NCI-H2196 treated with DMSO at 0.1 percent for 48 hours (cell line): ENCODE measurements at regions not wholly inside any gene's neighbourhood (a gene's known extent, or its start where the extent isn't known, plus 50 kb on each side); places are given as distances from the start of the nearest gene placed in this dataset.
"Not testable (repeated sequence)": the region's sequence is repeated elsewhere in the genome, so short reads cannot be mapped to it uniquely, and the experiment has no call there.

Source experiments
- DNase-seq: peaks from one replicate; lab custom pipeline; 2025; ENCODE audit not compliant: unreplicated experiment; lab: John Stamatoyannopoulos, UW

- no peak for DNase-seq
Observed at GRCh38 chr13:82275644-82276043, 1606.6 kb downstream of the SLITRK1 start.

DNA sequence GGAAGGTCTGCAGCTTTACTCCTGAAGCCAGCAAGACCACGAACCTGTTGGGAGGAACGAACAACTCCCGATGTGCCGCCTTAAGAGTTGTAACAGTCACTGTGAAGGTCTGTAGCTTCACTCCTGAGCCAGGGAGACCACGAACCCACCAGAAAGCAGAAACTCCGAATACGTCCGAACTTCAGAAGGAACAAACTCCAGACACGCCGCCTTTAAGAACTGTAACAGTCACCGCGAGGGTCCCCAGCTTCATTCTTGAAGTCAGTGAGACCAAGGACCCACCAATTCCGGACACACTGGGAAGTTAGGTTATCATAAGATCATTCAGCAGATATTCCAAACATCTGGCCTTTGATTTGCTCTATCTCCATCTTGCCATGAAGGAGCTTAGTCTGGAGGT, 1623.0 kb downstream of the SLITRK1 start:
- DNase-seq: no peak

DNA sequence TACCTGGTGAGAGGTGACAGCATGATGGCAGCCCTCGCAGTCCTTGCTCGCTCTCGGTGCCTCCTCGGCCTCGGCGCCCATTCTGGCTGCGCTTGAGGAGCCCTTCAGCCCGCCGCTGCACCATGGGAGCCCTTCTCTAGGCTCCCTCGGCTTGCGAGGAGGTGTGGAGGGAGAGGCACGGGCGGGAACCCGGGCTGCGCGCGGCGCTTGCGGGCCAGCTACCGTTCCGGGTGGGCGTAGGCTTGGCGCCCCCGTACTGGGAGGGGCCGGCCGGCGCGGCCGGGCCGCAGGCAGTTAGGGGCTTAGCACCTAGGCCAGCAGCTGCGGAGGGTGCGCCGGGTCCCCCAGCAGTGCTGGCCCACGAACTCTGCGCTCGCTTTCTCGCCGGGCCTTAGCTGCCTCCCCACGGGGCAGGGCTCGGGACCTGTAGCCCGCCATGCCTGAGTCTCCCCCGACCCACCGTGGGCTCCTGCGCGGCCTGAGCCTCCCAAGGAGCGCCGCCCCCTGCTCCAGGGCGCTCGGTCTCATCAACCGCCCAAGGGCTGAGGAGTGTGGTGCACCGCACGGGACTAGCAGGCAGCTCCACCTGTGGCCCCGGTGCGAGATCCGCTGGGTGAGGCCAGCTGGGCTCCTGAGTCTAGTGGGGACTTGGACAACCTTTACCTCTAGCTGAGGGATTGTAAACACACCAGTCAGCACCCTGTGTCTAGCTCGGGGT, 1624.3 kb downstream of the SLITRK1 start:
- DNase-seq: no peak

DNA sequence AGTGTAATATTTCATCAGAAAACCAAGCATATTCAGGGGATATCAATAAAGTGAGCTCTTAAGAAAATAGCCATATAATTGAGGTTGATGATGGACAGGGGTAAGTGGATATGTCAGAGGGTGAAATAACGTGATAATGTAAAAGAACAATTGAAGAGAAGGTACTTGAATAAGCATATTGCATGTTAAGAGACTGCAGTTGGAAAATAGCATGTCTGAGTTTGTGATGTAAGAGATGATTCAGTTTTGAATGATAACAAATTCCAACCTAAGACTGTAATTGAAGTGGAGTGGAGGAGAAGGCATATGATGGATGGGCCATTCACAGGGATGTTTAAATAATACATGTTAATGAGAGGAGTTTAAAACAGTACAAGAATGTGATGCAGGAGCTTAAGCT, 1633.5 kb downstream of the SLITRK1 start:
- DNase-seq: no peak

DNA sequence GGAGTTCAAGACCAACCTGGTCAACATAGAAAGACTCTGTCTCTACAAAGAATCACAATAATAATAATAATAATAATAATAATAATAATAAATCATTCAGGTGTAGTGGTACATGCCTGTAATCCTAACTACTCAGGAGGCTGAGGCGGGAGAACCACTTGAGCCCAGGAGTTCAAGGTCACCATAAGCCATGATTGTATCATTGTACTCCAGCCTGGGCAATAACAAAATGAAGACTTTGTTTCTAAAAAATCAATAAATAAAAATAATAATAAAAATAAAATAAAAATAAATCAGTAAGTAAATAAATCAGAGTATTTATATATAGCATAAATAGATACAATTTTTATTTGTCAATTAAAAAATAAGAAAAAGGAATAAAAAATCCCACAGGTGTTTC, 1636.4 kb downstream of the SLITRK1 start:
- no peak for DNase-seq

DNA sequence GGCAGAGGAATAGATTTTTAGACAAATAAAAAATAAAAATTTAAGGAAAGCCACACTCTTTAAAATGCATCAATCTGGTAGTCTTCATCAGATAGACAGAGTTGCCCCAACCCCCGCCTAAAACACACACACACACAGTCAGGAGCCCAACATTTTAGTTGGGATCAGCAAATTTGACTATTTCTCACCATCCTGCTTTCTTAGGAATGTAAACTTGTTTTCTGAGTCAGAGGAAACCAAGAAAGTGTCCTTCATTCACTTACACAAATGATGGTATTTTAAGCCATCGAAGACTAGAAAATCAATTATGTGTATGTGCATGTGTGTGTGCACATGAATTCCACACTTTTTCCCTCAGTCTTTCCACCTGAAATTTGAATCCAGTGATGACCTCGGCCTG, 1657.5 kb downstream of the SLITRK1 start:
- no peak for DNase-seq

GRCh38 chr13:82221621-82222020, 1660.7 kb downstream of the SLITRK1 start:
- no peak for DNase-seq

GRCh38 chr13:82220641-82221040, 1661.6 kb downstream of the SLITRK1 start:
- no peak for DNase-seq

GRCh38 chr13:82216165-82216564, 1666.1 kb downstream of the SLITRK1 start:
- no peak for DNase-seq

DNA sequence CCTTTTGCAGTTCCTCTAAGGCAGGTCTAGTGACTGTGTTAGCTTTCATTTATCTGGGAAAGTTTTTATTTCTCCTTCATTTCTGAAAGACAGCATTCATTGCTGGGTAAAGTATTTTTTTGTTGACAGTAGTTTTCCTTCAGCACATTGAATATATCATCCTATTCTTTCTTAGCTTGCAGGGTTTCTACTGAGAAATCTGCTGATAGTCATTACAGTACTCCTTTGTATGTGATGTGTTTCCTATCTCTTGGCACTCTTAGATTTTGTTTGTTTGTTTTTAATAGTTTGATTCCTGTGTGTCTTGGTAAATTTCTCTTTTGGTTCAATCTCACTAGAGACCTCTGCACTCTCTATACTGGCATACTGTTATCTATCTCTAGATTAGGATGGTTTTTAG, 1667.9 kb downstream of the SLITRK1 start:
- no peak for DNase-seq

- DNase-seq: no peak
Observed at GRCh38 chr13:82206241-82206640, 1676.0 kb downstream of the SLITRK1 start.

DNA sequence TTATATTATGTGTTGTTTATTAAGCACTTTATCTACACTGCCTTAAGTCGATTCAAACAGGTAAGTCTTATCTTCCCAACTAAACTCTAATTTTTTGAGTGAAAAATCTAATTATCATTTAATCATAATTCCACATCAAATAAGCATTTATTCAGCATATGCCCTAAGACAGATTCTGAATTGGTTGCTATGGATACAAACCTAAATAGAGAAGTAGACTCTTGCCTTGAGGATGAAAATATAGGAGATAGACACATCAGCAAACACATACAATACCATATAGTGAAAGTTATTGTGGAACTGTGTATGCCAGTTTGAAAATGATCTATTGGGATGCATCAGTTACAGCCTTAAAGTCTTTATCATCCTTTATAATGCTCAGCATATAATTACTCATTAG, 1679.9 kb downstream of the SLITRK1 start:
- DNase-seq: no peak

DNA sequence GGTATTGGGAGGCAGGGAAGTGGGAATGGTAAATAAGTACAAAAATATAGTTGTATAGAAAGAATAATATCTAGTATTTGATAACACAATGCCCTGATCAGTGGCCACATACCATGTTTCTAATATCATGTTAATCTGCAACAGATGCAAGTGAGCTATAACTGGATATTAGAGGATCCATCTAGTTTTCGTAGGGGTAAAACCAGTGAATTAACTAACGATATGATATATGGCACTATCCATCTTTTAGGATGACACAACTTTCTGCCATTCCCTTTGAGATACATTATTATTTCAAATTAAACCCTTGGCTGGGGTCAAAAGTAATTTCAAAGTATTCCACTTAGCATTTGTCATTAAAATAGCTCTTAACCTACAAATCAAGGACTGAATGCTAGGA, 1686.2 kb downstream of the SLITRK1 start:
- no peak for DNase-seq

- DNase-seq: no peak
Observed at GRCh38 chr13:82187227-82187626, 1695.0 kb downstream of the SLITRK1 start.

- no peak for DNase-seq
Observed at GRCh38 chr13:82176751-82177150, 1705.5 kb downstream of the SLITRK1 start.

DNA sequence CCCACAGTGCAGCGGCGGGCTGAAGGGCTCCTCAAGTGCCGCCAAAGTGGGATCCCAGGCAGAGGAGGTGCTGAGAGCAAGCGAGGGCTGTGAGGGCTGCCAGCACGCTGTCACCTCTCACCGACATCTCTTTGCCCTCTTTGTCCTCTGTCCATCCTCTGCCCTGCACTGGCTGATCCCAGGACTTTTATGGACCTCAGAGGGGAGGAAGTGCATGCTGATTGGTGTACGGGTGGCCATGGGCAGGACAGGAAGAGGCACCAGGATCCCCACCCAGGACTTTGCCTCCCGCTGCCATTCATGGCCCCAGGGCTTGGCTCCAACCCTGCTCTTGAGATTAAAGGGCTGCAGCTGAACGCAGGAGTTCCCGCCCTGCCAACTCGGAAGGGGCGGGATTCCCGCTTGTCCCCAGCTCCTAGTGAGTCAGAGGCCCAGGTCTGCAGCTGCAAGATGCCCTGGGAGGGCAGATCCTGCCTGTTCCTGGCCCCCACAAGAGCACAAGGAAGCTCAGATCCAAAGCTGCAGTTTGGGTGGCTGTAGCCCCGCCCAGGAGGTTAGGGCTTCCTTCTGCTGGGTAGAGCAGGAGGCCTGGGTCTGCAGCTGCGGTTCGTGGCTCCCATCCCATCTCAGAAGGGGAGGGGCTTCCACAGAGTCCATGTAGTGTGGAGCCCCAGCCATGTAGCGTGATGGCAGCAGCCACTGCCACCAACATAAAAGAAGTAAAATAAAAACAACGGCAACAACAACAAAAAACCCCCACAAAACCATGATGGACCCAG, 1716.7 kb downstream of the SLITRK1 start:
- no peak for DNase-seq

GRCh38 chr13:82164780-82165395, 1717.4 kb downstream of the SLITRK1 start:
- DNase-seq: not testable (repeated sequence)

GRCh38 chr13:82147526-82147925, 1734.7 kb downstream of the SLITRK1 start:
- DNase-seq: no peak

- DNase-seq: no peak
Observed at GRCh38 chr13:82136880-82137279, 1745.4 kb downstream of the SLITRK1 start.

DNA sequence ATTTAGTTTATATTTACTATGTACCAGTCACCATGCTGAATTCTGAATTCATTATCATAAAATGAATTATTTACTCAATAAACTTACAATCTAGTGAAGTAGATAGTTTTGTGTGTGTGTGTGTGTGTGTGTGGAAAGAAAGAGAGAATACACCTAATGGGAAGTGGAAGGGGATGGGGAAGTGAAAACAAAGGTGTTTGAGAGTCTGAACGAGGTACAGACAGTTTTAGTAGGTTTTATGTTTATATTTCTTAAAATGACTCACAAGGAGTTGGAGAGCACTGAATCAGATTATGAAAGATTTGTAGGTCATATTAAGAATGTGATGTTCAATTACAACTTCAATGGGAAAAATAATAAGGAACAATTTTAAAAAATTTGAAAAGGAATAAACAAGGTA, 1753.0 kb downstream of the SLITRK1 start:
- no peak for DNase-seq

DNA sequence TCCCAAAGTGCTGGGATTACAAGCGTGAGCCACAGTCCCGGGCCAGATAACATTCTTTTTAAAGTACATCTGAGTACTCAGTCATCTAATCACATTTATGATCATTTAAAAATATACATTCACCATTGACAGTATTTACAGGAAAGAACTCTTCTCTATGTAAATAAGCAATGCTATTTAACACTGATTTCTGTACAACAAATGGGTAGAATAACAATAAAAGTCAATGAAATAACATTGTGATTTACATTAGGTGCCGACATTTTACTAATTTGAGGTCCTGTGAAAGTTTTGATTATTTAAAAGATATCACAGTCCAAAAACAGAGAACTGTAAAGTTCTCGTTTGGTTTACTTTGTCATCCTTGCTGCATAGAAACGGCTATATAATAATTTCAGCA, 1763.7 kb downstream of the SLITRK1 start:
- no peak for DNase-seq

GRCh38 chr13:82116422-82116989, 1765.8 kb downstream of the SLITRK1 start:
- no peak for DNase-seq
